ENCODE measurements at regions not wholly inside any gene's neighbourhood (a gene's known extent, or its start where the extent isn't known, plus 50 kb on each side); places are given as distances from the start of the nearest gene placed in this dataset.

GRCh38 chr6:166743406-166744222 is 116.6 kb upstream of the RPS6KA2 start:
- H3K9me3 Mint-ChIP-seq (ENCODE audit: insufficient read depth), result no peaks in the 10 kb centered on the region
- POLR2A ChIA-PET, result no interaction called here
- Histone ChIP-seq H3K27me3 (replicated peaks in 1 of 4; ENCODE audit: control extremely low read depth in 1 of 4, control insufficient read depth in 3 of 4, insufficient read depth in 4 of 4, low read length in 3 of 4) (peaks cover 0 to 12% (median 2%) of the 10 kb centered on the region in 4 experiments), H4K20me1 (ENCODE audit: control insufficient read depth, insufficient read depth, low read length, poor library complexity, severe bottlenecking) (no peaks in the 10 kb centered on the region), H3K36me3 (replicated peaks in 1 of 2; ENCODE audit: control extremely low read depth in 1 of 2, control insufficient read depth in 1 of 2, extremely low read depth in 1 of 2, insufficient read depth in 2 of 2, low read length in 1 of 2) (no peaks in the 10 kb centered on the region), H3K4me2 (replicated peaks; ENCODE audit: low read depth, low read length, poor library complexity, severe bottlenecking) (no peak overlapping the region), H3K9me3 (ENCODE audit: control extremely low read depth in 1 of 3, control insufficient read depth in 2 of 3, insufficient read depth in 1 of 3, low read length in 2 of 3) (peaks cover 0 to 6% (median 0%) of the 10 kb centered on the region in 3 donors), H3K4me3 (ENCODE audit: control extremely low read depth in 1 of 5, extremely low read depth in 1 of 5, insufficient read depth in 1 of 5, low read depth in 2 of 5, low read length in 4 of 5) (no peak overlapping the region), H3K4me1 (ENCODE audit: control insufficient read depth in 2 of 2, insufficient read depth in 2 of 2, low read length in 2 of 2) (peaks cover 0 to 10% of the 10 kb centered on the region in 2 donors), H2AFZ (ENCODE audit: insufficient read depth, low read depth, low read length, poor library complexity, severe bottlenecking) (no peak overlapping the region), H3K79me2 (ENCODE audit: control insufficient read depth, insufficient read depth, low read length) (no peaks in the 10 kb centered on the region), H3K27ac (ENCODE audit: low read length in 2 of 2) (no peak overlapping the region), H3K9ac (ENCODE audit: low read length) (no peak overlapping the region)
- no peak for ATAC-seq (ENCODE audit: low read depth)
- H3K27me3 Mint-ChIP-seq, result no peaks in the 10 kb centered on the region
- H3K4me3 Mint-ChIP-seq, result no peak overlapping the region
- TF ChIP-seq EZH2 (IDR thresholded peaks at IDR 0.05; ENCODE audit: borderline replicate concordance, insufficient read depth, low read depth, low read length, poor library complexity, severe bottlenecking) (no peak), CTCF (IDR thresholded peaks at IDR 0.05) (no peak)
- no peak for DNase-seq
- intact Hi-C loops (cut with micrococcal nuclease), result no loop called here
- H3K27ac Mint-ChIP-seq, result no peak overlapping the region
- WGBS (ENCODE audit: insufficient coverage), result 97% methylated on average over 18 of the region's 21 CpGs
- H3K4me1 Mint-ChIP-seq, result peaks cover 5% of the 10 kb centered on the region
- CTCF ChIA-PET, result no interaction called here

- H3K4me3 Mint-ChIP-seq, result no peak overlapping the region
- no peak for ATAC-seq (ENCODE audit: low read depth)
Observed at GRCh38 chr6:166742981-166743380, 115.9 kb upstream of the RPS6KA2 start.

More at GRCh38 chr6:166742981-166743380, 115.9 kb upstream of the RPS6KA2 start:
- H3K27ac Mint-ChIP-seq, result no peak overlapping the region
- H3K9me3 Mint-ChIP-seq (ENCODE audit: insufficient read depth), result no peaks in the 10 kb centered on the region
- Histone ChIP-seq H3K4me2 (replicated peaks; ENCODE audit: low read depth, low read length, poor library complexity, severe bottlenecking) (no peak overlapping the region), H3K4me1 (ENCODE audit: control insufficient read depth in 2 of 2, insufficient read depth in 2 of 2, low read length in 2 of 2) (peaks cover 0 to 7% of the 10 kb centered on the region in 2 donors), H3K9ac (ENCODE audit: low read length) (no peak overlapping the region), H3K27me3 (replicated peaks in 1 of 4; ENCODE audit: control extremely low read depth in 1 of 4, control insufficient read depth in 3 of 4, insufficient read depth in 4 of 4, low read length in 3 of 4) (peaks cover 0 to 7% (median 1%) of the 10 kb centered on the region in 4 experiments), H2AFZ (ENCODE audit: insufficient read depth, low read depth, low read length, poor library complexity, severe bottlenecking) (no peak overlapping the region), H3K4me3 (ENCODE audit: control extremely low read depth in 1 of 5, extremely low read depth in 1 of 5, insufficient read depth in 1 of 5, low read depth in 2 of 5, low read length in 4 of 5) (no peak overlapping the region), H3K79me2 (ENCODE audit: control insufficient read depth, insufficient read depth, low read length) (no peaks in the 10 kb centered on the region), H4K20me1 (ENCODE audit: control insufficient read depth, insufficient read depth, low read length, poor library complexity, severe bottlenecking) (no peaks in the 10 kb centered on the region), H3K36me3 (replicated peaks in 1 of 2; ENCODE audit: control extremely low read depth in 1 of 2, control insufficient read depth in 1 of 2, extremely low read depth in 1 of 2, insufficient read depth in 2 of 2, low read length in 1 of 2) (no peaks in the 10 kb centered on the region), H3K9me3 (ENCODE audit: control extremely low read depth in 1 of 3, control insufficient read depth in 2 of 3, insufficient read depth in 1 of 3, low read length in 2 of 3) (peaks cover 0 to 6% (median 0%) of the 10 kb centered on the region in 3 donors), H3K27ac (ENCODE audit: low read length in 2 of 2) (no peak overlapping the region)
- H3K4me1 Mint-ChIP-seq, result peaks cover 4% of the 10 kb centered on the region
- POLR2A ChIA-PET, result no interaction called here
- WGBS (ENCODE audit: insufficient coverage), result 90% methylated on average over 4 of the region's 7 CpGs
- intact Hi-C loops (cut with micrococcal nuclease), result no loop called here
- no peaks in the 10 kb centered on the region for H3K27me3 Mint-ChIP-seq
- no peak for DNase-seq
- CTCF ChIA-PET, result no interaction called here
- TF ChIP-seq EZH2 (IDR thresholded peaks at IDR 0.05; ENCODE audit: borderline replicate concordance, insufficient read depth, low read depth, low read length, poor library complexity, severe bottlenecking) (no peak), CTCF (IDR thresholded peaks at IDR 0.05) (no peak)

All from B cell (primary cell).